Astrocyte of the cerebellum (primary cell): ENCODE measurements at regions not wholly inside any gene's neighbourhood (a gene's known extent, or its start where the extent isn't known, plus 50 kb on each side); places are given as distances from the start of the nearest gene placed in this dataset.
A peak's percentile ranks its signal among the peaks of the same experiment; 100 is the strongest.

Source experiments
- DNase-seq: peaks from one replicate; pipeline ENCODE4 v3.0.0-alpha.2; 2011; ENCODE audit warnings: low read depth
- H3K4me3 ChIP-seq: 2 replicates; pipeline ENCODE4 v1.5.1; 2011; ENCODE audit warnings: mild to moderate bottlenecking, low read depth, low read length, moderate library complexity
- in situ Hi-C: cut with HindIII; loops from 2 replicates; pipeline ENCODE4 v1.10.0; 2017; ENCODE audit warnings: low sequenced_read_pairs
- TF ChIP-seq, protein P1 (sequence below): IDR thresholded peaks from 2 replicates; pipeline ENCODE4 v1.5.1; 2012; ENCODE audit warnings: low read length, low read depth, moderate library complexity, mild to moderate bottlenecking; ENCODE audit errors: missing control alignments

DNA sequence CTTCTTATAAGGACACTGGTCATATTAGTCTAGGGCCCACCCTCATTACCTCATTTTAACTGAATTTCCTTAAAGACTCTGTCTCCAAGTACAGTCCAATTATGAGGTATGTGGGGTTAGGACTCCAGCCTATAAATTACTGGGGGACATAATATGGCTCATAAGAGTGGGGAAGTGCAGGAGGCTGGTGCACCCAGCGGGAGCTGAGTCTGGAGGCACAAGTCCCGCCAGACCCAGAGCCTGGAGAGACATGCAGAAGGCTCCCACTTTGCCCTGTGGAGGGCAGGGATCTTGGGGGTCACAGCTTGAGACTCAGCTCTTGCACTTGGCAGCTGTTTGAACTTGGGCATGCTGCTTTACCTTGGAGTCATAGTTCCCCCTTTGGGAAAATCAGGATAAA is 250.4 kb downstream of the RHOU start:
- TF ChIP-seq, protein P1, sequence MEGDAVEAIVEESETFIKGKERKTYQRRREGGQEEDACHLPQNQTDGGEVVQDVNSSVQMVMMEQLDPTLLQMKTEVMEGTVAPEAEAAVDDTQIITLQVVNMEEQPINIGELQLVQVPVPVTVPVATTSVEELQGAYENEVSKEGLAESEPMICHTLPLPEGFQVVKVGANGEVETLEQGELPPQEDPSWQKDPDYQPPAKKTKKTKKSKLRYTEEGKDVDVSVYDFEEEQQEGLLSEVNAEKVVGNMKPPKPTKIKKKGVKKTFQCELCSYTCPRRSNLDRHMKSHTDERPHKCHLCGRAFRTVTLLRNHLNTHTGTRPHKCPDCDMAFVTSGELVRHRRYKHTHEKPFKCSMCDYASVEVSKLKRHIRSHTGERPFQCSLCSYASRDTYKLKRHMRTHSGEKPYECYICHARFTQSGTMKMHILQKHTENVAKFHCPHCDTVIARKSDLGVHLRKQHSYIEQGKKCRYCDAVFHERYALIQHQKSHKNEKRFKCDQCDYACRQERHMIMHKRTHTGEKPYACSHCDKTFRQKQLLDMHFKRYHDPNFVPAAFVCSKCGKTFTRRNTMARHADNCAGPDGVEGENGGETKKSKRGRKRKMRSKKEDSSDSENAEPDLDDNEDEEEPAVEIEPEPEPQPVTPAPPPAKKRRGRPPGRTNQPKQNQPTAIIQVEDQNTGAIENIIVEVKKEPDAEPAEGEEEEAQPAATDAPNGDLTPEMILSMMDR: no peak
- DNase-seq: no peak
- no peak overlapping the region for H3K4me3 ChIP-seq
- in situ Hi-C loops: no loop called here

DNA sequence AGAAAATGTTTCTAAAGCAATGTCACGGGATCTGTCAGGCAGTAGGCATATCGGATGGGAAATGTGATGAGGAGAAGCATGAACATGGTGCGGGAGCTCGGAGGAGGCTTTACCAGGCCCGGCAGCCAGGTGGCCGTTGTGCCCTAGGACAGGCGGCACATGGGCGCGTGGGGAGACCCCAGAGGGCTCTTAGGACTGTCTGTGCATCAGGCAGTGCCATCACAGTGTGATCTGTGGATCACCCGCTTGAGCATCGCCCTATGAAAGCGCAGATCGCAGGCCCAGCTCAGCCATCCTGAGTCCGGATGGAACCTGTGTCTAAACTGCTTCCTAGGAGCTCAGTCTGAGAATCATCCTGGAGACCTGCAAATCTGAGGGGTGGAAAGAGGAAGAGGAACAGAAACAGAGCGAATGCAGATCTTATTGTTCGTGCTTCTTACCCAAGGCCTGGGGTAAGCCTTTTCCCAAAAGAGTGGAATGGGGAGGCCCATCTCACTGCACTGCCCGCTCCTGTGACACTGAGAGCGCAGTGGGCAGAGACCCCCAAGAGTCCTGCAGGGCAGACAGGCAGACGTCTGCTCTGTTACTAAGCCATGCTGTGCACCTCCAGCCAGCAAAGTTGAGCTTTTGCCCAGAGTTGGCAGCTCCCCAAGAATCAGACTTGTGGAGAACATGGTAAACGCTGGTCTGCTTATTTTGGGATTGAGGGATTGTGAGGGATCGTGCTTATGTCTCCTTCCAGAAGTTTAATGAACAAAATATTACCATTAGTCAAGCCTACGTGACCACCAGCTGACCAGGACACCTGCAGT is 251.0 kb downstream of the RHOU start:
- TF ChIP-seq, protein P1: no peak
- no peak overlapping the region for H3K4me3 ChIP-seq
- in situ Hi-C loops: no loop called here
- peak; percentile 41 for DNase-seq

DNA sequence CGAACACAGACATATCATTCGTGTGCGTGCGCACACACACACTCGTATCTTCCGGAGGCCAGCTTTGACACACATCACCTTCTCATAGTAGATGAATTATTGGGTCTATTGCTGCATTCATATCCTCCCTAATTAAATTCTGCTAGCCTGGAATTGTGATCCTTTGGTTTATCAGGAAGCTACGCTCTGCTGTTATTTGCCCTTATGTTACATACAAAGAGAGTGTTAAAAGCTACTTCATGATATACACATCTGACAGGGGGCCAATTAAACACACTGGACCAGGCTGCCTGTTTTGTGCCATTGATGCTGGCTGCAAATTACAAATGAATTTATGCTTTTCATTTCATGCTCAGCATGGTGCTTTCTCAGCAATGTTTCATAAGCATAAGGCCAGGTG is 252.0 kb downstream of the RHOU start:
- TF ChIP-seq, protein P1: no peak
- in situ Hi-C loops: no loop called here
- no peak for DNase-seq
- H3K4me3 ChIP-seq: no peak overlapping the region

DNA sequence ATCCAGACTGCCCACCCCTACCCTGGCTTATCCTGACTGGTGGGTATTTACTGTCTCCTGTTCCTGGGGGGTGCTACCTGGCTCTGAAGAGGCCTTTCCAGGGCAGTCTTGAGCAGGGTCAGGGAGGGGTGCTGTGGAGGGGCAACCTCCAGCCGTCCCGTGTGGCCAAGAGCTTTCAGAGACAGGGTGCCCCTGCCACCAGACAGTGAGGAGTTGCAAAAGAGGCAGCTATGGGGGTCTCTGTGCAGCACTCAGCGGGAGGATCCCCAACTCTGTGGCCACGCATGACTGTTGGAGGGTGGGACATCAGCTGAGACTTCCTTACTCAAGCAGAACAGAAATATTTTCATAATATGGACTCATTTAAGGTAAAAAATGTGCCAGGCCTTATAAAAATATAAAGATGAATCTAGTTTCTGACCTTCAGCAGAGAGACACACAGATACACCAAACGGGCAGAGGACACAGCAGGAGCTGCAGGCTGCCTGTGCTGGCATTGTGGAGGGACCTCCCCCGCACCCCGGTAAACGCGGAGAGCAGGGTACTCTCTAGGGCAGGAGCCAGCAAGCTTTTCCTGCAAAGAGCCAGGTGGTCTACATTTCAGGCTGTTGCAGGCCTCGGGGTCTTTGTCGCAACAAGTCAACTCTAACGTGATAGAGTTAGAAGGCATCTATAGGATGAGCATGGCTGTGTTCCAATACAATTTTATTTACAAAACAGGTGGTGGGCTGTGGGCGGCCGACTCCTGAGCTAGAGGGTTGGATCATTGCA is 252.6 kb downstream of the RHOU start:
- TF ChIP-seq, protein P1: no peak
- in situ Hi-C loops: no loop called here
- no peak for DNase-seq
- no peak overlapping the region for H3K4me3 ChIP-seq

DNA sequence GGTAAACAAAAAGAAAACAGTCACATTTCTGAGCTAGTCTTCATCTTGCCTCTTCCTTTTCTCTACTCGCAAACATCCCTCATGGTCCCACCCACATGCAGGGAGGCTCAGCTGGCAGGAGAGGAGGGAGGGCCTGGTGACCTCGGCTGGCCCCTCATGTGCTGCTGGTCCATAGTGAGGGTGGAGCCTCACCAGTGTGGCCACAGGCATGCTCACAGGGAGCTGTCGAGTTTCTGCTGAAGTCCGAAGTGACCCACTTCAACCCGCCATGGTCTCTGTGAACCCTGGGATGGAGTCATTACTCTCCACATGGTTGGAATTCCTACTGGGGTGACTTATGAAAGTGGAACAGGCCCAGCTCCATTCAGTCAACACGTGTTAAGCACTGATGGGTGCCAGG is 253.4 kb downstream of the RHOU start:
- in situ Hi-C loops: no loop called here
- TF ChIP-seq, protein P1: no peak
- H3K4me3 ChIP-seq: no peak overlapping the region
- DNase-seq: no peak

DNA sequence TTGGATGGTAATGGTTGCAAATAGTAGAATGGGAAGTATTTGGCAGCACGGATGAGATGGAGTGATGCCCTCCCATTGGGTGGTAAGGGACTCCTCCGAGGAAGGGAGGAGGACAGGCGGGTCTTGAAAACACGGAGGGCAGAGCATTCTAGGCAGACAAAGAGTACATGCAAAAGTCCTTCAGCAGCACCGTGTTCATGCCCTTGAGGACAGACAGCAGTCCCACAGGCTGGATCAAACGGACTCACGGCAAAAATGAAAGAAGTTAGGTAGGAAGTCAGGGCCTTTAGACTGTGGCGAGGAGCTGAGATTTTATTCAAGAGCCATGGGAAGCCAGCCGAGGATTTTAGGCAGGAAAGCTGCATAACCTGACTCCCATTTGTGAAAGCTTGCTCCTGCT is 253.9 kb downstream of the RHOU start:
- in situ Hi-C loops: no loop called here
- DNase-seq: no peak
- no peak overlapping the region for H3K4me3 ChIP-seq
- TF ChIP-seq, protein P1: no peak
